ENCODE measurements at regions not wholly inside any gene's neighbourhood (a gene's known extent, or its start where the extent isn't known, plus 50 kb on each side); places are given as distances from the start of the nearest gene placed in this dataset.

DNA sequence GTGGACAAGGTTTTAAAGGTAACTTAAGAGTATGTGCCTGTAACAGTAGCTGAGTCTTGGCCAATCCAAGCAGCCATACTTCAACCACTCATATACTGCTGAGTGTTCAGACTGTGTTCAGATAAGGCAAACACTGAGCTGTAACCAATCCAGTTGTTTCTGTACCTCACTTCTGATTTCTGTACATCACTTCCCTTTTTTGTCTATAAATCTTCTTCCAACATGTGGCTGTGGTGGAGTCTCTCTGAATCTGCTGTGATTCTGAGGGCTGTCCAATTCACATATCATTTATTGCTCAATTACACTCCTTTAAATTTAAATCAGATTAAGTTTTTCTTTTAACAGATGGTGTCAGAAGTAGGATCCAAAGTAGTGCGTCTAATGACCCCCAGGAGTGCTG lies 149.5 kb upstream of the PHF14 start:
- DNase-seq: no peak

DNA sequence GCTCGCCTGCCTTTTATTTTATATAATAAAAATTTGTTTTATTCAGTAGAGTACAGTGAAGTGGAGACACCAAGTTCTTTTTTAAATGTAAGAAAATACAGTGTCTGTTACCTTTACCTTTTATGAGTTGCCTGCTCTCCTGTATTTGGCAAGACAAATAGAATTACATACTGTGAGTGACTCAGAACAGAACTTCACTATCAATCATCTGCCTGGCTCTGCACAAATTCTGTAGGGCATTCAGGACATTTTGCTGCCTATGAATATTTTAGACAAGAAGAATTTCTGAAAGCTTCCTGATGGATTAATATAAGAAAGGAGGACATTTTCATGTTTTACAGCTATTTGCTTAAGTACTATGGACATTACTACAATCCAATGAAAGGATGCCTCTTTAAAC lies 135.4 kb upstream of the PHF14 start:
- DNase-seq: no peak

GRCh38 chr7:10845225-10845624 lies 128.4 kb upstream of the PHF14 start:
- DNase-seq: no peak

DNA sequence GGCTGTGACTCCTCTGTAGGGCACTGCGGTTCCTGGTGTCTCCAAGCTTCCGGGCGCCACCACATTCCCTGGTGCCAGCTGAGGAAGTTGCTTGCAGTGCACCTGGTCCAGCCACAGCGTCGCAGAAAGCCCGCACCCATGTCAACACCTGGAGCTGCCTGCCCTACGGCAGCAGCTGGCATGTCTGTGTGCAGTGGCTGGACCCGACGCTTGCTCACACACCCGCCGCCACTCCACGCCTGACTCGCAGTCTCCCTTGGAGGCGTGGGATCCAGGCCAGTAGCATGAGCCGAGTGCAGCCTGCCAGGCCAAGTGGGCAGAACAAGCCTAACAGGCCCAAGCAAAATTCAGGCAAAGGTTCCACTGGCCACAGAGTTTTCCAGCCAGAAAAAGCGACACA lies 118.1 kb upstream of the PHF14 start:
- DNase-seq: peak; percentile 27

DNA sequence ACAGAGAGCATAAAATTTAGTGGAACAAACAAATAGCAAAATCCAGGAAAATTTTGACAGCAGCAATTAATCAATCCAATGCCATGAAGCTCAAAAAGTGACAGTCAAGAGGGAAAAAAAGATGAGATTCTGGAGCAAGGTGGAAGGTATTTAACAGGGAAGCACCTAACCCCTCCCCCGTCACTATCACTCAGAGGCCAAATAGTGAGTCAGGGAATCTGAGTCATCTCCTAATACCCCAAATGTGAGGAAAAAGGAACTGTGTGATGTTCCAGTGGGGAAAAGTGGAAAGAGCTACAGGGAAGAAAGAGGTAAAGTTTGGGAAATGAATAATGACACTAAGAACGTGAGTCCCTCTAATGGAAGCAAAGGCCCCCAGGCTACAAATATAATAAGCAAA lies 113.2 kb upstream of the PHF14 start:
- DNase-seq: no peak

GRCh38 chr7:10863476-10863875 lies 110.2 kb upstream of the PHF14 start:
- DNase-seq: no peak

DNA sequence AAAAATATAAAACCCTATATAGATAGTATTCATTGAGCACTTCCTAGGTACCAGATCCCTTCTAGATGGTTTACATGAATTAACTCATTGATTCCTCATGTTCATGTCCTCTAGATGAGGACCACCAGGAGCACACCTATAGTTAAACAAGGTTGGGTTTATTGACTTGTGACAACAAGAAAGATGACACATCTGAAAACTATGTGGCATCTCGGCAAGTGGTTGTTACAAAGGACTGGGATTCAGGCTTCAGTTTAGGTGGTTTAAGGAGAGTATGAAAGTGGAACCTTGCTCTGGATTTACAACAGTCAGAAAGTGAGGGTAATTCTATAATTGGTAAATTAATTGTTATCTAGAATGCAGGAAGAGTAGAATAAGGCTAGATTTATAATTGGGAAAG lies 99.0 kb upstream of the PHF14 start:
- no peak for DNase-seq

- DNase-seq: no peak
Measured at GRCh38 chr7:10875080-10875479, 98.6 kb upstream of the PHF14 start.

- no peak for DNase-seq
Measured at GRCh38 chr7:10888861-10889260, 84.8 kb upstream of the PHF14 start.

GRCh38 chr7:10889266-10889898 lies 84.3 kb upstream of the PHF14 start:
- DNase-seq: peak; percentile 63

- DNase-seq: no peak
Measured at GRCh38 chr7:10908600-10908999, 65.1 kb upstream of the PHF14 start.

GRCh38 chr7:10910447-10910846 lies 63.2 kb upstream of the PHF14 start:
- no peak for DNase-seq

DNA sequence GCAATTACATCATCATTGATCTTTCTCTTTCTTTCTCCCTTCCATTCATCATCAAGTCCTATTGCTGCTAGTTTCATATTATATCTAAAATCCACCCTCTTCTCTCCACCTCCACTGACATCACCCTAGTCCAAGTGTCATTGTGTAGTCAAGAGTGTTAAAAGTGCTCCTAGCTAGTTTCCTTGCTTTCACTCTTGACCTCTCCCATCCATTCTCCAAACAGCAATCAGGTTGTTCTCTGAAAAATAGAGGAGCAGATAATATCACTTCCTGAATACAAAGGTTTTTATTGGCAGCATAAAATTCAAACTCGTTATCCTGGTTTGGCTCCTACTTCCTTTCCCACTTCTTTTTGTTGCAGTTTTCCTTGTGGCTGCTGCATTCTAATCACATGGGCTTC lies 61.6 kb upstream of the PHF14 start:
- no peak for DNase-seq

GRCh38 chr7:10913457-10913856 lies 60.2 kb upstream of the PHF14 start:
- no peak for DNase-seq

DNA sequence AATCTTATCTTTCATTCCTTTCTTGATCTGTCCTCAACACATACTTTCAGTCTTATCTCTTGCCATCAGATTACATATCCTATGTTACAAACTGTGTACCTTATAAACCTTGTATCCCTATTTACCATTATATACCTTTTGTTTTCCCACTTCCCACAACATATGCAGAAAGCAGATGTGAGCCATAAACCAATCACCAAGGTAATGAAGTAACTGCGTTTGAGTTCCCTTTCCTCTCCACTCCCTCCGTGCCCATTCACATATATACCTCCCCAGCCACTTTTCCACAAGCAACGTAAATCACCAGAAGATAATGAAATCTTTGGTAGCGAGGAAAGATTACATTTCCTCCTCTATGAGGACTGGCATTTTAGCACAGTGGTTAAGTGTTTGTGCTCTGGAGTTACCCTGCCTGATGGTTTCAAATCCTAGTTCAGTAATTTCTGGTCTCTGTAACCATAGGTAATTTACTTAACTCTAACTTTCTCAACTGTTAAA lies 55.5 kb upstream of the PHF14 start:
- DNase-seq: no peak

DNA sequence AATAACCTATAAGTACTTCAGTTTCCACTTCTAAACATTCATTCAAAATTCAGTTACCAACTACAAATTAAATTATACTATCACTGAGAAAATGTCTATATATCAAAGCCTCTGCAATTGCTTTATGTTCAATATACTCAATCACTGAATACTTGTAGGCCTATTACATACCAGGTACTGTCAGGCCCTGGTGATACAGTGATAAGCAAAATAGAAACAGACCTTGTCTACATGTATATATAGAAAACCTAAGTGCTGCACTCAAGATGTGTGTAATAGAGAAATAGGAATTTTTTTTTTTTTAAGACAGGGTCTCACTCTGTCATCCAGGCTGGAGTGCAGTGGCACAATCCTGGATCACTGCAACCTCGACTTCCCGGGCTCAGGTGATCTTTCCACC lies 53.7 kb upstream of the PHF14 start:
- no peak for DNase-seq
